ENCODE measurements at regions not wholly inside any gene's neighbourhood (a gene's known extent, or its start where the extent isn't known, plus 50 kb on each side); places are given as distances from the start of the nearest gene placed in this dataset.

DNA sequence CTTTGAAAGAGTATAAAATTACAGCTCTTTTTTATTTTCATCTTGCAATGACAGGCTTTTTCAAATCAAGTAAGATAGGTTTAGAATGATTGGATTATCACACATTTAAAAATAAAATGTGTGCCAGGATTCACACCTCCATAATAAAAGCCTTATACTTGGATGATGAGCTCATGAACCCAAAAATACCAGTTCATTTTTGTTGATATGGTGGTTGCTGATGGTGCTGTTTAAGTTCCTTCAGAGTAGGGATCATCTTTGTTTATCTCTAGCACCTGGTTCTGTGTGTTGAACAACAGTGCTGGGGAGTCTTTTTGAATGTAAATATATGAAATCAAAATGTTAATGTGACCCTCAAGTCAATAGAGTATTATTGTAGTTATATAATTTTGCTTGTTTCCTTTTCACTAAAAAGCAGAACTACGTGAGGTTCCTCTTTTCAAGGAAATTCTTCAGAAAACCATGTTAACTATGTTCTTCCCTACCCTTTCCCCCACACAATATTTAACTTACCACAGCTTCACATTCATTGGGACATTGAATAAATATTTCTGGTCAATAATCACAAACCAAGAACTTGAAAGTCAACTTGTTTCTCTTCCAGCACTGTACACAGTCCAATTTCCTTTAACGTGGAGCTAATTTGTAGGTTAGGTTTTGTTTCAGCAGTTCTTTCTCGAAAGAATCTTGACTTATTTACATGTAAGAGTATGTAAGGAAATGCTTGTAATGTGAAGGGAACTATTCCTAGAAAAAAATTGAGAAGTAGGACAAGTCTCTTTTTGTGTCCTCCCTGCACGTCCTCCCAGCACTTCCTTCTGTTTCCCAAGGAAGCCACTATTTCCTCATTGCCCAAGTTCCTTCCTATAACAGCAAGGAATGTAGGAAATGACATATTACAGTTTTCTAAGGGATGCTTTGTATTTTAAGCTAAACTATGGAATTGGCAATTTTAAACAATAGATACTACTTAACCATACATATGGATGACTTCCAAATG lies 945.9 kb upstream of the CITED2 start:
- DNase-seq (ENCODE audit: low spot score), result no peak
- Histone ChIP-seq H3K27ac (peak overlapping the region in 1 of 2 donors; percentile 29), H3K4me3 (no peak overlapping the region)
- TF ChIP-seq, protein P1, sequence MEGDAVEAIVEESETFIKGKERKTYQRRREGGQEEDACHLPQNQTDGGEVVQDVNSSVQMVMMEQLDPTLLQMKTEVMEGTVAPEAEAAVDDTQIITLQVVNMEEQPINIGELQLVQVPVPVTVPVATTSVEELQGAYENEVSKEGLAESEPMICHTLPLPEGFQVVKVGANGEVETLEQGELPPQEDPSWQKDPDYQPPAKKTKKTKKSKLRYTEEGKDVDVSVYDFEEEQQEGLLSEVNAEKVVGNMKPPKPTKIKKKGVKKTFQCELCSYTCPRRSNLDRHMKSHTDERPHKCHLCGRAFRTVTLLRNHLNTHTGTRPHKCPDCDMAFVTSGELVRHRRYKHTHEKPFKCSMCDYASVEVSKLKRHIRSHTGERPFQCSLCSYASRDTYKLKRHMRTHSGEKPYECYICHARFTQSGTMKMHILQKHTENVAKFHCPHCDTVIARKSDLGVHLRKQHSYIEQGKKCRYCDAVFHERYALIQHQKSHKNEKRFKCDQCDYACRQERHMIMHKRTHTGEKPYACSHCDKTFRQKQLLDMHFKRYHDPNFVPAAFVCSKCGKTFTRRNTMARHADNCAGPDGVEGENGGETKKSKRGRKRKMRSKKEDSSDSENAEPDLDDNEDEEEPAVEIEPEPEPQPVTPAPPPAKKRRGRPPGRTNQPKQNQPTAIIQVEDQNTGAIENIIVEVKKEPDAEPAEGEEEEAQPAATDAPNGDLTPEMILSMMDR (IDR thresholded peaks at IDR 0.05), result no peak

DNA sequence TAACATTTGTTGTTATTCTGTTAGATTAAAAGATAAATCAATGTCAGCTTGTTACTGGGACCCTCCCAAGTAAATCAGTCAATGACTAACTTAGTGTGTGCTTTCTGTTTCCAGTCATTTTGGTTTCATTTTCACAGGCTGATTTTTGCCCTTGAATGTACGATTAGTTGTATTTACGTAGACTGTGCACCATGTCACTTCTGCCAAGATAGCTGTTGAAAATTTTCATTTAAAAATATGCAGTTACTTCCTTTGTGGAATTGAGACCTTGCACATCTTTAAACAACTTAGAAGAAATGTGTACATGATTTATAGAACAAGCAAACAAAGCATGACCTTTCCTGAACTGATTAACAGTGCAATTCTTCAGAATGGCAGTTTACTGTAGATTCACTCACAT lies 944.8 kb upstream of the CITED2 start:
- Histone ChIP-seq H3K4me3 (peak overlapping the region; percentile 57), H3K27ac (no peak overlapping the region)
- no peak for DNase-seq (ENCODE audit: low spot score)

DNA sequence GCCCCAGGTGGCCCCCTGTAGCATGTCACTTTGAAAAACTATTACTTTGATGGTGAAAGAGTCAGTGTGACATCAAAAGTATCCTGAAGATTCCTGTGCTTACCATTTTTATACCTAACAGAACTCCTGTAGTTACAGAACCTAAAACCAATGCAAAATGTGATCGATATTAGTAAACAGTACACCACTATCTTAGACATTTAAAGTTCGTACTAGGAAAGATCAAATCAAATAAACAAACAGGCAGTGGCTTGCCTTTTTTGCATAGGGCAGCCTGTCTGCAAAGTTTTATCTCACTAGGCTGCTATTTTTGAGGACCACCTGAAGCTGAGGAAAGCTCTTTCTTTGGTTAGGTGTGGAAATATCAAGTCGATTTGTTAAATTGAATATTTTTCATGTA lies 944.0 kb upstream of the CITED2 start:
- no peak for DNase-seq (ENCODE audit: low spot score)
- TF ChIP-seq, protein P1 (IDR thresholded peaks at IDR 0.05), result no peak
- Histone ChIP-seq H3K27ac (no peak overlapping the region), H3K4me3 (no peak overlapping the region)

More for the DNA sequence above, 944.8 kb upstream of the CITED2 start:
- TF ChIP-seq, protein P1 (IDR thresholded peaks at IDR 0.05), result no peak

DNA sequence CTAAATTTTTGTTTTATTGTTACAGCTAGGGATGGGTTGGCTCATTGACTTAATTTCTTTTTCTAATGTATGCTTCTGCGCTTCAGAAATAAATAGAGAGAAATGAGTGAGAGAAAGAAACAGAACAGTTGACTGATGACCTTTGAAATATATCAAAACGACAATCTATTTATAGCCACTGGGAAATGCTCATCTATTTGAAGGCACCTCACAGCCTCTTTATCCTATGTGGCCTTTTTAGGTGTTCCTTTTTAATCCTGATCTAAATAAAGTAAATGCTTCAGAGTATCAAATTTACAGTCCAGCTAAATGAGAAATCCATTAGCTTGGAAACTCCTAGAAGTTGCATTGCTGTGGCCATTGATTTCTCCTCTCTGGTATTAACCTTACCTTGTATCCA lies 943.5 kb upstream of the CITED2 start:
- H3K27ac ChIP-seq, result no peak overlapping the region
- DNase-seq (ENCODE audit: low spot score), result no peak
- TF ChIP-seq, protein P1 (IDR thresholded peaks at IDR 0.05), result no peak
- no peak overlapping the region for H3K4me3 ChIP-seq

DNA sequence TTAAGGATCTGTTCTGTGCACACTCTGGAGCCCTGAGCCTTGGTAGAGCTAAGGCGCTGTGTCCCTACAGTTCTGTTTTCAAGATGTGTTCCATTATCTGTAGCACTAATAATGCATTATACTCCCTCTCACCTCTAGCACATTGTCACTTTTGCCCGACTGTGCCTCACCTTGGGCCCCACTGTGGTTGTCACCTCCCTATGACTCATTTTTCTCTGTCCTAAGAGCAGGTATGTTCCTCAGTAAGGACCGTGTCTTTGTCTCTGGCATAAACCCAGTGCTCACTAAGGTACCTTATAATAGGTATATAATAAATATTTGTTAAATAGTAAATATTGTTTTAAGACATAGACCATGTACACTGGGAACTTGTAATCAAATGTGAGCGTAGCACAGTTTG lies 942.5 kb upstream of the CITED2 start:
- no peak overlapping the region for H3K27ac ChIP-seq
- H3K4me3 ChIP-seq, result no peak overlapping the region
- TF ChIP-seq, protein P1 (IDR thresholded peaks at IDR 0.05), result no peak
- no peak for DNase-seq (ENCODE audit: low spot score)

DNA sequence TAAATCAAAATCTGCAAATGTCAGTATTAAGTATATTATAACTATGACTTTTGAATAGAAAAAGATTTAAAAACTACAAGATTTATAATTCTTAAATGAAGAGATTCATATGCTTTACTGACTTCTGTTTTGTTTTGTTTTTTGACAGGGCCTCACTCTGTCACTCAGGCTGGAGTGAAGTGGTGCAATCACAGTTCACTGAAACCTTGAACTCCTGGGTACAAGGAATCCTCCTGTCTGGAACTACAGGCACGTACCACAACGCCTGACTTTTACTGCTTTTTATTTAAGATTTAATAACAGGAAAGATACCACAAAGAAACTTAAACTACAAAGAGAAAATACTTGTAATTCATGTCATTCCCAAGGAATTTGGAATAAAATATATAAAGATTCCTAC lies 940.2 kb upstream of the CITED2 start:
- H3K27ac ChIP-seq, result no peak overlapping the region
- TF ChIP-seq, protein P1 (IDR thresholded peaks at IDR 0.05), result no peak
- no peak for DNase-seq (ENCODE audit: low spot score)
- H3K4me3 ChIP-seq, result no peak overlapping the region

DNA sequence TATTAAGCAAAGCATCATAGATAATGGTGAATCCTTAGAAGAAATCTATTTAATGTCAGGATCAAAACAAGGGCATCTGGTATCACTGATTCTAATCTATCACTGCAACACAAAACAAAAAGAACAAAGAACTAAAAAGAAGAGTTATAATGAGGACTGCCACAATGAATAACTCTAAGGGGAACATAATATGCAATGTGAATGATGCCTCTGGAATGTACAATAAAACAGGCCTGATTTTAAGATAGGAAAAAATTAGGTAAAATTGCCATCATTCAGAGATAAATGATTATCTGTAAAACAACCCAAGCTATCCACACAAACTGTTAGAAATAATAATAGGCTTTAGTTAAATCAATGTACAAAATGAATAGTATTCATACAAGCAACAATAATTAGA lies 936.7 kb upstream of the CITED2 start:
- TF ChIP-seq, protein P1 (IDR thresholded peaks at IDR 0.05), result no peak

More for the DNA sequence above, 936.7 kb upstream of the CITED2 start:
- no peak for DNase-seq (ENCODE audit: low spot score)
- no peak overlapping the region for H3K4me3 ChIP-seq
- H3K27ac ChIP-seq, result no peak overlapping the region

Data from coronary artery (tissue), 2 donors.